Mucosa of rectum (tissue), 2 donors: ENCODE measurements at regions not wholly inside any gene's neighbourhood (a gene's known extent, or its start where the extent isn't known, plus 50 kb on each side); places are given as distances from the start of the nearest gene placed in this dataset.
"Not testable (repeated sequence)": the region's sequence is repeated elsewhere in the genome, so short reads cannot be mapped to it uniquely, and the experiment has no call there.

Experiments
- H3K27ac ChIP-seq, 2 donors: one replicate each; pipeline ENCODE4 v1.7.0; 2013; ENCODE audit warnings: inconsistent platforms in 2 of 2, low read depth in 2 of 2, low read length in 2 of 2
- H3K27me3 ChIP-seq, 2 donors: one replicate each; pipeline ENCODE4 v1.7.0; 2013; ENCODE audit warnings: low read length in 2 of 2; ENCODE audit not compliant: control insufficient read depth in 2 of 2, insufficient read depth in 2 of 2
- H3K36me3 ChIP-seq, 2 donors: one replicate each; pipeline ENCODE4 v1.7.0; 2013; ENCODE audit warnings: low read length in 2 of 2; ENCODE audit not compliant: control insufficient read depth in 2 of 2, insufficient read depth in 2 of 2
- H3K4me1 ChIP-seq, 2 donors: one replicate each; pipeline ENCODE4 v1.7.0; 2013; ENCODE audit warnings: low read length in 2 of 2, mild to moderate bottlenecking in 1 of 2; ENCODE audit not compliant: control insufficient read depth in 2 of 2, insufficient read depth in 2 of 2
- H3K4me3 ChIP-seq, 2 donors: one replicate each; pipeline ENCODE4 v1.7.0; 2013; ENCODE audit warnings: low read length in 2 of 2
- H3K9ac ChIP-seq, 2 donors: one replicate each; pipeline ENCODE4 v1.7.0; 2013; ENCODE audit warnings: low read length in 2 of 2, low read depth in 1 of 2, mild to moderate bottlenecking in 1 of 2
- H3K9me3 ChIP-seq, 2 donors: one replicate each; pipeline ENCODE4 v1.7.0; 2013; ENCODE audit warnings: low read length in 2 of 2; ENCODE audit not compliant: control insufficient read depth in 2 of 2
- donor health status: healthy.
- donor health status: Normal muscosa, but diverticular disease.

DNA sequence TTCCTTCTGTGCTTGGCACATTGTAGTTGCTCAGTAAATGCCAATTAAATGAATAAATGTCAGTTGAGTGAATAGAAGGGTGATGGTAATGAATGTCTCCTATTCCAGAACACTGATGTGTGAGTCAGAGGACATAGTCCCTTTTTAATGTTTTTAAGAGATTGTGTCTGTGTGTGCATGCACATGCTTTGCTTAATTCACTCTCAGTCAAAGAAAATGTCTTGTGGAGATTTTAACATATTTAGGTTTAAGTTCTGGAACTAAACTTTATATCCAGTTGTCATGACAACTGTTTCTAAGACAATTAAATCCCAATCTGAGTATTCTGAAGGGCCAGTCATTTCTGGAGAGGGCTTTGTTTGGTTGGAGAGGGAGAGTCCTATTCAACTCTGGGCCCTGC, 255.3 kb upstream of the CDH11 start:
- H3K9ac ChIP-seq = no peak overlapping the region
- H3K4me1 ChIP-seq = no peaks in the 10 kb centered on the region
- H3K27ac ChIP-seq = no peak overlapping the region
- H3K4me3 ChIP-seq = no peak overlapping the region
- H3K36me3 ChIP-seq = no peaks in the 10 kb centered on the region
- H3K9me3 ChIP-seq = no peaks in the 10 kb centered on the region
- H3K27me3 ChIP-seq = no peaks in the 10 kb centered on the region

DNA sequence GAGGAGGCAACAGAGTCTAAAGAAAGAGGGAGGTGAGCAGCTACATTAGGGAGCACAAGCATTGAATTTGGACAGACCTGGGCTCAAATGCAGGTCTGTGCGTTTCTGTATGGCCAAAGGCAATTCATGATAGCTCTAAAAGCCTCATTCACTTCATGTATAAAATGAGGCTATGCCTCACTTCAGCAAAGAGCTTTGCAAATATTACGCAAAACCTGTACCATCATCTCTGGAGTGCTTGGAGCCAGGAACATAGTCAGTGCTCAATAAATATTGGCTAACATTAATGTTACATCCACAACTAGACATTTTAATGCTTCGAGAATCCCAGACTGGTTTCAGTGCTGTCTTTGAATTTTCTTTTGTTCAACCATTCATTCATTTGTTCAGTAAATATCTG, 254.7 kb upstream of the CDH11 start:
- Histone ChIP-seq H3K27ac (no peak overlapping the region), H3K4me3 (no peak overlapping the region), H3K9ac (no peak overlapping the region), H3K9me3 (no peaks in the 10 kb centered on the region), H3K36me3 (no peaks in the 10 kb centered on the region), H3K27me3 (no peaks in the 10 kb centered on the region), H3K4me1 (no peaks in the 10 kb centered on the region)

DNA sequence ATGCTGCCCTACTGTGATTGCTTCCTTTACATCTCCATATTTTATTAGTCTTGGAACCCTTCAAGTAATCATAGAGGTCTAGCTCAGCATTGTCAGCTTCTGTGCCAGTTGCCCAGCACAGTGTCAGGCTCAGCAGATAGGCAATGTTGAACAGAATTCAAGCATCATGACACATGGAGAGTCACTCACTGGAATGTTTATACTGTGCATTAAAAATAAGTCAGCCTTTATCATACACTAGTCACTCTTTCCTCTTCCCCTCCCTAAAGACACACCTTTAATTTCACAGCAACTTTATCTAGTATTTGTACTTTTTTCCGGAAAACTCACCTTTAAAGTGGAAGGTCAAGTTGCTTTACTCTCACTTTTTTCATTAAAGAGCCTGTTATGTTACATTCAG, 253.8 kb upstream of the CDH11 start:
- Histone ChIP-seq H3K27me3 (no peaks in the 10 kb centered on the region), H3K36me3 (no peaks in the 10 kb centered on the region), H3K4me1 (no peaks in the 10 kb centered on the region)

DNA sequence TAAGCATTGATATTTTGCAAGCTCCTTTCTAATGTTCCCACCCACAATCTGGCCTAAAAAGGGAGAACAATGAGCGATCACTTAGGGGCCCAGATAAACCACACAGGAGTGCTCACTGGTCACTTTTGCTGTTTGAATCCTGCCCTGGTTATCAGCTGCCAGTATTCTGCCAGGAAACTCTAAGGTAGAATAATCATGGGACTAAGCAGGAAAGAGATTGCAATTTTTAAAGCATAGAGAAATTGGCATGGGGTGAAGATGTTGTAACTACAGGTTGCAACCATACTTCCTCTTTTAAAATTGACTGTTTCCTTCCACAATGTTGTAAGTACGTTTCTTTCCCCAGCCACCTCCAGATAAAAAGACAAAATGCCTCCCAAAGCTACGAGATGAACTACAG, 251.2 kb upstream of the CDH11 start:
- Histone ChIP-seq H3K9me3 (no peaks in the 10 kb centered on the region), H3K4me3 (no peak overlapping the region), H3K4me1 (no peaks in the 10 kb centered on the region), H3K27me3 (no peaks in the 10 kb centered on the region), H3K9ac (no peak overlapping the region), H3K36me3 (no peaks in the 10 kb centered on the region), H3K27ac (no peak overlapping the region)

More for the DNA sequence above, 253.8 kb upstream of the CDH11 start:
- no peak overlapping the region for H3K27ac ChIP-seq
- no peak overlapping the region for H3K9ac ChIP-seq
- no peak overlapping the region for H3K4me3 ChIP-seq
- H3K9me3 ChIP-seq = no peaks in the 10 kb centered on the region

DNA sequence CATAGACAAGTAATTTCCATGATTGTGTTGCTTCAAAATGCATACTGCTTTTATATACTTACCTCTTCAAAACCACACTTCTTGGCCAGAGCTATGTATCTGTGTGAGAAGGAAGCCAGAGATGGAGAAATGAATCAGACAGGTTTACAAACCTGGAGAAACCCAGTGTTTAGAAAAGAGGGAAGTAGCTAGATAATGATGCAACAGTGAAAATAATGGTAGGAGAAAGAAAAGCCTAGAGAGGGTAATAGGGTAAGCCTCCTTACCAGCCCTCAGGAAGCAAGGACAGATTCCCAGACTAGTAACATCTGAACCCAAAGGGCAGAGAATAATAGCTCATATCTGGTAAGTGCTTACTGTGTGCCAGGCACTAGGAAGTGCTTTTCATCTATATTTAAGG, 250.3 kb upstream of the CDH11 start:
- H3K9ac ChIP-seq = no peak overlapping the region
- no peaks in the 10 kb centered on the region for H3K36me3 ChIP-seq
- H3K27ac ChIP-seq = no peak overlapping the region
- no peaks in the 10 kb centered on the region for H3K9me3 ChIP-seq
- H3K4me3 ChIP-seq = no peak overlapping the region
- H3K27me3 ChIP-seq = no peaks in the 10 kb centered on the region
- H3K4me1 ChIP-seq = no peaks in the 10 kb centered on the region

DNA sequence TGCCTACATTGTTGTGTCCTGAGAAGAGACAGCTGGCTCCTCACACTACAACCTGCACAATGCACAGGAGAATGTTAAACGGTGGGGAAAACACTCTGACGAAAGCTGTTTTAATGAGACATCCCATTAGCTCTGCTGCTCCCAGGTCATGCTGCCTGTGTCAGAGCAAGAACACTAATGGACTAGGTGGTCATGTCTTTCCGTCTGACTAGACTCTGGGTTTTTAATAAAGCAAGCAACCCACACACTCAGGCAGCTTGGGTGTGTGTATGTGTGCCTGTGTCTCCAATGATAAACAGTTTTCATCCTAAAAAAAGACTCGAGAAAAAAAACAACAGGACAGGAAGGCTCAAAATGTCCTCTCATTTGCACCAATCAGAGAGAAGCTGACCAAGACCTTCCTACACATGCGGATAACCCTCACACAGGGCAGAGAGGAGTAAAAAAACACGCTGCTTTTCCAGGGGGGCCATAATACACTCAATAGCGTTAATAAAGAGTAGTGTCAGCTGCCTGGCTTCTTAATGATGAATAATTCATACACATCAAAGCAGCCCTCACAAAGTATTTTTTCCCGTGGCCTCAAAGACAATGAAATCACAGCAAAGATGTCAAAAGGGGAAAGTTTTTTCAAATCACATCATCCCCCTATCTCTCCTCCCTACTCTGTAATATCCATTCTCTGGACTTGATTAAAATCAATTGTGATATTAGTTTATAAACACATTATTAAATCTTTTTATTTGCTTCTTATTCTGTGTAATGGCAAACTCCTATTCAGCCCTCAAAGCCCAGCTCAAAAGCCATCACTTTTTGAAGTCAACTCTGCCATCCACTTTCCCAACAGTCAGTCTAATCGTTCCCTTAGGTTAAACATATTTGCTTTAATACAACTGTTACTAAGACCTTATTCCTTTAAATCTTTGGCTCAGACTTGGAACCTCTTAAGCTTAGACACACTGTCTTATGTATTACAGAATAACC, 244.2 kb upstream of the CDH11 start:
- H3K9ac ChIP-seq = no peak overlapping the region
- no peak overlapping the region for H3K4me3 ChIP-seq
- no peaks in the 10 kb centered on the region for H3K4me1 ChIP-seq
- H3K27me3 ChIP-seq = no peaks in the 10 kb centered on the region
- no peak overlapping the region for H3K27ac ChIP-seq
- H3K36me3 ChIP-seq = no peaks in the 10 kb centered on the region
- no peaks in the 10 kb centered on the region for H3K9me3 ChIP-seq

DNA sequence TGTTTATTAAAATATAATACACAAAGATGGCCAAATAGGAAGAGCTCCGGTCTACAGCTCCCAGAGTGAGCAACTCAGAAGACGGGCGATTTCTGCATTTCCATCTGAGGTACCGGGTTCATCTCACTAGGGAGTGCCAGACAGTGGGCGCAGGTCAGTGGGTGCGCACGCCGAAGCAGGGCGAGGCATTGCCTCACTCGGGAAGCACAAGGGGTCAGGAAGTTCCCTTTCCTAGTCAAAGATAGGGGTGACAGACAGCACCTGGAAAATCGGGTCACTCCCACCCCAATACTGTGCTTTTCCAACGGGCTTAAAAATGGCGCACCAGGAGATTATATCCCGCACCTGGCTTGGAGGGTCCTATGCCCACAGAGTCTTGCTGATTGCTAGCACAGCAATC, 234.9 kb upstream of the CDH11 start:
- not testable (repeated sequence) for H3K27ac ChIP-seq, H3K9me3 ChIP-seq, H3K4me1 ChIP-seq

DNA sequence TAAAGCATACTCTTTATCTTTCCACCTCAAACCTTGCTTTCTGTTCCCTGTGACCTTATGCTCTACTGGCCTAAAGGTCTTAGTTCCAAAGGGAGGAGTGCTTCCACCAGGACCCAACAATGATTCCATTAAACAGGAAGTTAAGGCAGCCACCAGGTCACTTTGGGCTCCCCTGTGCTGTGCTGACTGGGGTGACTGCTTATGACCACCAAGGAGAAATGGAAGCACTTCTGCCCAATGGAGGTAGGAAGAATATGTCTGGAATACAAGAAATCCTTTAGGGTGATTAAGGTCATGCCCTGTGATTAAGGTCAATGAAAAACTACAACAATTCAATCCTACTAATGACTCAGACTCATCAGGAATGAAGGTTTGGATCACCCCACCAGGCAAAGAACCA, 233.8 kb upstream of the CDH11 start:
- Histone ChIP-seq H3K9me3 (no peaks in the 10 kb centered on the region), H3K27me3 (no peaks in the 10 kb centered on the region), H3K4me3 (no peak overlapping the region), H3K36me3 (no peaks in the 10 kb centered on the region), H3K27ac (no peak overlapping the region), H3K9ac (no peak overlapping the region), H3K4me1 (no peaks in the 10 kb centered on the region)

More for the DNA sequence above, 234.9 kb upstream of the CDH11 start:
- not testable (repeated sequence) for H3K27me3 ChIP-seq, H3K4me3 ChIP-seq, H3K36me3 ChIP-seq, H3K9ac ChIP-seq

DNA sequence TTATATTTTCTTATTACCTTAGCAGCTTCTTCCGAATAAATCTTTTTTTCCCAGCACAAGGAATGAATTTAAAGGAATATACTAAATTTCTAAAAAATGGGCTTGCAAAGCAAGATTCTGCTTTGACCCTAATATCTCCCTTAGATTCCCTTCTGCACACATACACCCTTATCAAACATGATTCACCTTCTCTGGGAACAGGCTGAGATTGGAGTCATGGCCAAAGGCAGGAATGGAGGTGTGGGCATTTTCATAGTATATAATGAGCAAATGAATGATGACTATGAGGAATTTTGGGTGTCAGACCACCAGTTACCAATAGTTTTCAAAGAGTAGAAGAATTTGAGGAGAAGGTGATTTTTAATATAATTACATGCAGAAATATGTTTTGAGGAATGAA, 231.3 kb upstream of the CDH11 start:
- Histone ChIP-seq H3K4me3 (no peak overlapping the region), H3K27ac (no peak overlapping the region), H3K4me1 (no peaks in the 10 kb centered on the region), H3K36me3 (no peaks in the 10 kb centered on the region), H3K9ac (no peak overlapping the region), H3K9me3 (no peaks in the 10 kb centered on the region), H3K27me3 (no peaks in the 10 kb centered on the region)

DNA sequence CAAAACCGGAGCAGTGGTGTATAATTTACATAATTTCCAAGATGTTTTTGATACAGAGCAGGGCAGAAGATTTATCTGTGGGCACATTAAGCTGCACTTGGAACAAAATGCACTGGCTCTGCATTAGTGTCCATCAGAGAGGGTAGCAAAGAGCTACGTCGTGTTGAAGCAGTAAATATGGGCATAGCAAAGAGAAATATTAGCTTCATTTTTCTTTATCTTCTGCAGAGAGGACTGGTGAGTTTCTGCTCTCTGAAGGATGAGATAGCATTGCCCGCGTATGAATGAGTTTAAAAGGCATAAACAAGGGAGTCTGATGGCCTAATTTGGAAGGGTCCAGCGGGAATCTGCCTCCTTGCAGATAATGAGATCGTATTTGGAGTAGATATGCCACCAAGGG, 227.8 kb upstream of the CDH11 start:
- no peak overlapping the region for H3K9ac ChIP-seq
- H3K4me3 ChIP-seq = no peak overlapping the region
- no peaks in the 10 kb centered on the region for H3K36me3 ChIP-seq
- H3K27ac ChIP-seq = no peak overlapping the region
- no peaks in the 10 kb centered on the region for H3K9me3 ChIP-seq
- H3K4me1 ChIP-seq = no peaks in the 10 kb centered on the region
- H3K27me3 ChIP-seq = no peaks in the 10 kb centered on the region
